ENCODE measurements at regions not wholly inside any gene's neighbourhood (a gene's known extent, or its start where the extent isn't known, plus 50 kb on each side); places are given as distances from the start of the nearest gene placed in this dataset.

- DNase-seq (ENCODE audit: low read depth) = no peak
- no peak overlapping the region for H3K4me3 ChIP-seq (ENCODE audit: low read depth, low read length)
- no peak for TF ChIP-seq CTCF (IDR thresholded peaks at IDR 0.05; ENCODE audit: control insufficient read depth, extremely low read depth, insufficient read depth)
These were observed 63.5 kb upstream of the TAF1B start for GRCh38 chr2:9779596-9780264.

GRCh38 chr2:9780368-9781130, 62.7 kb upstream of the TAF1B start:
- no peak overlapping the region for H3K4me3 ChIP-seq (ENCODE audit: low read depth, low read length)
- no peak for DNase-seq (ENCODE audit: low read depth)
- TF ChIP-seq CTCF (IDR thresholded peaks at IDR 0.05; ENCODE audit: control insufficient read depth, extremely low read depth, insufficient read depth) = no peak

- no peak for DNase-seq (ENCODE audit: low read depth)
- no peak for TF ChIP-seq CTCF (IDR thresholded peaks at IDR 0.05; ENCODE audit: control insufficient read depth, extremely low read depth, insufficient read depth)
- no peak overlapping the region for H3K4me3 ChIP-seq (ENCODE audit: low read depth, low read length)
These were observed 62.0 kb upstream of the TAF1B start for GRCh38 chr2:9781252-9781651.

- no peak for DNase-seq (ENCODE audit: low read depth)
- TF ChIP-seq CTCF (IDR thresholded peaks at IDR 0.05; ENCODE audit: control insufficient read depth, extremely low read depth, insufficient read depth) = peak; percentile 44
- H3K4me3 ChIP-seq (ENCODE audit: low read depth, low read length) = no peak overlapping the region
These were observed 61.0 kb upstream of the TAF1B start for GRCh38 chr2:9782197-9782719.

GRCh38 chr2:9789371-9789770, 53.9 kb upstream of the TAF1B start:
- no peak overlapping the region for H3K4me3 ChIP-seq (ENCODE audit: low read depth, low read length)
- no peak for DNase-seq (ENCODE audit: low read depth)
- TF ChIP-seq CTCF (IDR thresholded peaks at IDR 0.05; ENCODE audit: control insufficient read depth, extremely low read depth, insufficient read depth) = no peak

GRCh38 chr2:9790702-9791225, 52.5 kb upstream of the TAF1B start:
- TF ChIP-seq CTCF (IDR thresholded peaks at IDR 0.05; ENCODE audit: control insufficient read depth, extremely low read depth, insufficient read depth) = no peak

More at GRCh38 chr2:9790702-9791225, 52.5 kb upstream of the TAF1B start:
- H3K4me3 ChIP-seq (ENCODE audit: low read depth, low read length) = no peak overlapping the region
- peak; percentile 89 for DNase-seq (ENCODE audit: low read depth)

All from LNCaP clone FGC (cell line).